Ishikawa (cell line): ENCODE measurements at regions not wholly inside any gene's neighbourhood (a gene's known extent, or its start where the extent isn't known, plus 50 kb on each side); places are given as distances from the start of the nearest gene placed in this dataset.

Experiments
- CEBPB ChIP-seq: IDR thresholded peaks from 2 replicates; pipeline ENCODE4 v1.6.1; 2012
- CREB1 ChIP-seq: IDR thresholded peaks from 2 replicates; pipeline ENCODE4 v1.6.1; 2012; ENCODE audit warnings: low read depth
- EGR1 ChIP-seq: IDR thresholded peaks from 2 replicates; pipeline ENCODE4 v1.6.1; 2012
- EP300 ChIP-seq: IDR thresholded peaks from 2 replicates; pipeline ENCODE4 v1.6.1; 2012; ENCODE audit warnings: borderline replicate concordance
- FOXM1 ChIP-seq: IDR thresholded peaks from 2 replicates; pipeline ENCODE4 v1.6.1; 2012; ENCODE audit warnings: low read depth, borderline replicate concordance
- NFIC ChIP-seq: IDR thresholded peaks from 2 replicates; pipeline ENCODE4 v1.6.1; 2012
- RAD21 ChIP-seq: IDR thresholded peaks from 2 replicates; pipeline ENCODE4 v1.6.1; 2012; ENCODE audit warnings: low read depth
- TAF1 ChIP-seq: IDR thresholded peaks from 2 replicates; pipeline ENCODE4 v1.6.1; 2012; ENCODE audit warnings: low read depth, mild to moderate bottlenecking
- TCF12 ChIP-seq: IDR thresholded peaks from 2 replicates; pipeline ENCODE4 v1.6.1; 2012; ENCODE audit warnings: low read depth
- TEAD4 ChIP-seq: IDR thresholded peaks from 2 replicates; pipeline ENCODE4 v1.6.1; 2012
- YY1 ChIP-seq: IDR thresholded peaks from 2 replicates; pipeline ENCODE4 v1.6.1; 2012; ENCODE audit warnings: low read depth
- ZBTB7A ChIP-seq: IDR thresholded peaks from 2 replicates; pipeline ENCODE4 v1.6.1; 2012; ENCODE audit warnings: low read depth
- TF ChIP-seq, protein P1 (sequence below): IDR thresholded peaks from 2 replicates; pipeline ENCODE4 v1.6.1; 2012
- TF ChIP-seq, protein P2 (sequence below): IDR thresholded peaks from 2 replicates; pipeline ENCODE4 v1.6.1; 2012; ENCODE audit warnings: low read depth, mild to moderate bottlenecking
- TF ChIP-seq, protein P3 (sequence below): IDR thresholded peaks from 2 replicates; pipeline ENCODE4 v1.6.1; 2012

DNA sequence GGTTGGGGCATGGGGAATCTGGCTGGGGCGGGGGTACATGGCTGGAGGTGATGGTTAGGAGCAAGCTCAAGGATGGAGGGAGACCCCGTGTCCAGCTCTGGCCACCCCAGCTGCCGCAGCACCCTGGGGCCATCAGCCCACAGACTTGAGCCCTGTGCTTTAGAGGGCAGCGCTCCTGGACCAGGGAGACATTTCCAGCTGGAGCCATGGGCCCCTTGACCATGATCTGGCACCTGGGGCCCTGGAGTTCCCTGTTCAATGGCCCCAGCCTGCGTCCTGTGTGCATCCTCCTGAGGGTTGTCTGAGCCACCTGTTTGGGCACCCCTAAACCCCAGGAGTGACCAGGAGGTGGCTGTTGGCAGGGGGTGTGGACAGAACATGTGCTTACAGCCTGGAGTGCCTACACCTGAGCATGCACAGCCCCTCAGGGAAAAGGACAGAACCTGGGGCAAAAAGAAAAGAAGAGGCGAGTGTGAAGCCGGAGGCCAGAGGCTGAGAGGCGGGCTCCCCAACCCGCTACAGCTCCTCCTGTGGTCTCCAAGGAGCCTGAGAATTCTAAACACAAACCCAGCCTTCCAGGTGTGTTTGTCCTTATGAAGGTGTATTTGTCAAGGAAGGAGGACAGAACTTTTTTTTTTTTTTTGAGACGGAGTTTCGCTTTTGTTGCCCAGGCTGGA lies 126.7 kb downstream of the C9orf50 start:
- no peak for TF ChIP-seq ZBTB7A

DNA sequence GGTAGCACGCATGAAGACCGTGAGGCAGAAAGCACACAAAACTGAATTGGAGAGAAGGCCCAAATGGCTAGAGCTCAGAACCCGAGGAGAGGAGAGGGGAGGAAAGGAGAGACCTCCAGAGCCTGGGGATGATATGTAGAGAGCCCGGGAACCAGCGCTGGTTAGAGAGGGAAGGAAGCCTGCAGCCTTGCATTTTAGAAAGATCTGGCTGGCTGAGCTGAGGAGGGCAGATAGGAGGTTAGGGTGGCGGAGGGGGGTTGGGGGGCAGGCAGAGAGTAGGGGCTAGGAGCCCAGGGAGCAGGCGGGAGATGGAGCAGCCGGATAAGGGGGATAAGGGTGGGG lies 127.2 kb downstream of the C9orf50 start:
- TF ChIP-seq ZBTB7A: 0 out of 2 replicates have a peak, but pooled peaks have one; percentile 5
- no peak for TF ChIP-seq RAD21

DNA sequence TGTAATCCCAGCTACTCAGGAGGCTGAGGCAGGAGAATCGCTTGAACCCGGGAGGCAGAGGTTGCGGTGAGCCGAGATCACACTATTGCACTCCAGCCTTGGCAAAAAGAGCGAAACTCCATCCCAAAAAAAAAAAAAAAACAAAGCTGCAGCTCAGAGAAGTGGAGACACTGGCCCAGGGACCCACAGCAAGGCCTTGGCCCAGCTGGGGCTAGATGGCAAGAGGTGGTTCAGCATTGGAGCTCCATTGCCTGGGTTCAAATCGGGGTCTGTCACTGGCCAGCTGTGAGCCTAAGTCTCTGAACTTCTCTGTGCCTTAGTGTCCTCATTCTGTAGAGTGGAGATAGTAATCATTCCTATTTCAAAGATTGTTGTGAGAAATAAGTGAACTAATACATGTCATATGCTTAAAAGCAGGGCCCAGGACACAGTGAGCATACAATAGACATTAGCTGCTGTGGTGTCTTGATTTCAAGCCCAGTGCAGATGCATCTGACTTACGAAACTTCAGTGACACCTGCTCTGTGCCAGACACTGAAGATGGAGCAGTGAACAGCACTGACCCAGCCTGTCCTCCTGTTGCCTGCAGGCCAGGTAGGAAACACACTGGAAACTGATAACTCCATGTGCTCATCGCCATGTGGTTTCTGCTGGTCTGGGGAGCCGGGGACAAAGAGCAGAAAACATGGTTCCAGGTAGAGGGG lies 127.7 kb downstream of the C9orf50 start:
- no peak for TF ChIP-seq TCF12
- no peak for TF ChIP-seq NFIC
- TF ChIP-seq FOXM1: no peak
- TF ChIP-seq CREB1: no peak
- TF ChIP-seq RAD21: no peak
- TF ChIP-seq, protein P1, sequence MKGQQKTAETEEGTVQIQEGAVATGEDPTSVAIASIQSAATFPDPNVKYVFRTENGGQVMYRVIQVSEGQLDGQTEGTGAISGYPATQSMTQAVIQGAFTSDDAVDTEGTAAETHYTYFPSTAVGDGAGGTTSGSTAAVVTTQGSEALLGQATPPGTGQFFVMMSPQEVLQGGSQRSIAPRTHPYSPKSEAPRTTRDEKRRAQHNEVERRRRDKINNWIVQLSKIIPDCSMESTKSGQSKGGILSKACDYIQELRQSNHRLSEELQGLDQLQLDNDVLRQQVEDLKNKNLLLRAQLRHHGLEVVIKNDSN: no peak
- TF ChIP-seq TEAD4: no peak
- TF ChIP-seq EGR1: no peak
- TF ChIP-seq CEBPB: no peak
- no peak for TF ChIP-seq ZBTB7A
- no peak for TF ChIP-seq YY1
- TF ChIP-seq, protein P2, sequence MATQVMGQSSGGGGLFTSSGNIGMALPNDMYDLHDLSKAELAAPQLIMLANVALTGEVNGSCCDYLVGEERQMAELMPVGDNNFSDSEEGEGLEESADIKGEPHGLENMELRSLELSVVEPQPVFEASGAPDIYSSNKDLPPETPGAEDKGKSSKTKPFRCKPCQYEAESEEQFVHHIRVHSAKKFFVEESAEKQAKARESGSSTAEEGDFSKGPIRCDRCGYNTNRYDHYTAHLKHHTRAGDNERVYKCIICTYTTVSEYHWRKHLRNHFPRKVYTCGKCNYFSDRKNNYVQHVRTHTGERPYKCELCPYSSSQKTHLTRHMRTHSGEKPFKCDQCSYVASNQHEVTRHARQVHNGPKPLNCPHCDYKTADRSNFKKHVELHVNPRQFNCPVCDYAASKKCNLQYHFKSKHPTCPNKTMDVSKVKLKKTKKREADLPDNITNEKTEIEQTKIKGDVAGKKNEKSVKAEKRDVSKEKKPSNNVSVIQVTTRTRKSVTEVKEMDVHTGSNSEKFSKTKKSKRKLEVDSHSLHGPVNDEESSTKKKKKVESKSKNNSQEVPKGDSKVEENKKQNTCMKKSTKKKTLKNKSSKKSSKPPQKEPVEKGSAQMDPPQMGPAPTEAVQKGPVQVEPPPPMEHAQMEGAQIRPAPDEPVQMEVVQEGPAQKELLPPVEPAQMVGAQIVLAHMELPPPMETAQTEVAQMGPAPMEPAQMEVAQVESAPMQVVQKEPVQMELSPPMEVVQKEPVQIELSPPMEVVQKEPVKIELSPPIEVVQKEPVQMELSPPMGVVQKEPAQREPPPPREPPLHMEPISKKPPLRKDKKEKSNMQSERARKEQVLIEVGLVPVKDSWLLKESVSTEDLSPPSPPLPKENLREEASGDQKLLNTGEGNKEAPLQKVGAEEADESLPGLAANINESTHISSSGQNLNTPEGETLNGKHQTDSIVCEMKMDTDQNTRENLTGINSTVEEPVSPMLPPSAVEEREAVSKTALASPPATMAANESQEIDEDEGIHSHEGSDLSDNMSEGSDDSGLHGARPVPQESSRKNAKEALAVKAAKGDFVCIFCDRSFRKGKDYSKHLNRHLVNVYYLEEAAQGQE: no peak
- TF ChIP-seq, protein P3, sequence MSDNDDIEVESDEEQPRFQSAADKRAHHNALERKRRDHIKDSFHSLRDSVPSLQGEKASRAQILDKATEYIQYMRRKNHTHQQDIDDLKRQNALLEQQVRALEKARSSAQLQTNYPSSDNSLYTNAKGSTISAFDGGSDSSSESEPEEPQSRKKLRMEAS: no peak
- TF ChIP-seq TAF1: no peak

DNA sequence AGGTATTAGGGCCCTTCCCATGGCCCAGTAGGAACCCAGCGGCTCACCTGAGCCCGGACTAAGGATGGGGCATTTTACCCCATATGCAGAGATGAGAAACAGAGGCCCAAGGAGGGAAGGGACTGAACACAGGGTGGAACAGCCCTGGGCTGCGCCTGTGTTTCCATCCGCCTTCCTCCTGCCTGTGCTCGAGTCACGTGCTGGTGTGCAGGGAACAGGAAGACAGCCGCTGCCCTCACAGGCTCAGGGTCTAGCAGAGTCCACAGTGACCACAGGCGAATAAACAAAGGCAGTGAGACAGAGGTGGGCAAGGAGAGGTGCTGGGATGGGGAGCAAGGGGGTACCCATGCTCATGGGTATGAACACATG lies 129.4 kb downstream of the C9orf50 start:
- TF ChIP-seq EP300 (no peak), FOXM1 (no peak), YY1 (no peak), RAD21 (no peak), ZBTB7A (no peak), TAF1 (no peak), NFIC (no peak), CREB1 (no peak)
- TF ChIP-seq, protein P1: no peak

DNA sequence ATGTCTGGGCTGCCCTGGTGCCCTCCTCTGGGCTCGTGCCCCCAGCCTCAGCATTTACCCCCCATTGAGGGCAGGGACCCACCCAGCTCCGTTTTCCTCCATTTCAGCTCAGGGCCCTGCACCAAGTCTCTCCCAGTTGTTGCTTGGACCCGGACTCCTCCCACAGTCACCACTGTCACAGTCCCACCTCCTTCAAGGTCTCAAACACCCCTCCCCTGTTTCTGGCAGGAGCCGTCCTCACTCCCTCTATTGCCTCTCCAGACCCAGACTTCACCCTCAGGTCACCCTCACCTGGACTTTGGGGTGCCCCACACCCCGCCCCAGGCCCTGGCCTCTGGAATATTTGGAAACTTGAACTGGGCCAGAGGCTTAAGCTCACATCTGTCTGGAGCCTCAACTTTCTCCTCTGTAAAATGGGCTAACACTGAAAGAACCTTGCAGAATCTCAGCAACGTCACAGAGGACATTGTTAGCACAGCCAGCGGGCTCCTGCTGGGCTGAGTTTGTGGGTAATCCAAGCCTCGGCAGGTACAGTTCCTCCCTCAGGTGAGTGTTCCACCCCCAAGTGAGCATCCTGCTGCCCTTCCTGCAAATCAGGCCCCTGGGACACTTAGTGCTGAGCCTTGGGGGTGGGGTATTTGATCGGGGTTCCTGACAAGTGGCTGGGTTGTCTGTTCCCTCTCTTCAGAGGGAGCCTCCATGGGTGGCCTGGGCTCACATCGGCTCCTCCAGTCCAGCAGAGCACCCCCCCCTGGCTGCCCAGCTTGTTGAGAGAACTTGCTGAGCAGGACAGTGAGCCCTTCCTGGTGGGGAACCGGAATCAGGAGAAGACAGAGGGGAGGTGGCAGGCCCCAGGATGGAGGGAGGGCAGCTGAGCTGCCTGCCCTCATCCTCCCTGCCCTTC lies 130.1 kb downstream of the C9orf50 start:
- TF ChIP-seq TCF12: peak; percentile 23; the same call in 1 of the 2 replicates
- TF ChIP-seq, protein P3: 0 out of 2 replicates have a peak, but pooled peaks have one; percentile 12
- TF ChIP-seq RAD21: no peak
- peak; percentile 52; the same call in 1 of the 2 replicates for TF ChIP-seq EP300
- no peak for TF ChIP-seq NFIC

DNA sequence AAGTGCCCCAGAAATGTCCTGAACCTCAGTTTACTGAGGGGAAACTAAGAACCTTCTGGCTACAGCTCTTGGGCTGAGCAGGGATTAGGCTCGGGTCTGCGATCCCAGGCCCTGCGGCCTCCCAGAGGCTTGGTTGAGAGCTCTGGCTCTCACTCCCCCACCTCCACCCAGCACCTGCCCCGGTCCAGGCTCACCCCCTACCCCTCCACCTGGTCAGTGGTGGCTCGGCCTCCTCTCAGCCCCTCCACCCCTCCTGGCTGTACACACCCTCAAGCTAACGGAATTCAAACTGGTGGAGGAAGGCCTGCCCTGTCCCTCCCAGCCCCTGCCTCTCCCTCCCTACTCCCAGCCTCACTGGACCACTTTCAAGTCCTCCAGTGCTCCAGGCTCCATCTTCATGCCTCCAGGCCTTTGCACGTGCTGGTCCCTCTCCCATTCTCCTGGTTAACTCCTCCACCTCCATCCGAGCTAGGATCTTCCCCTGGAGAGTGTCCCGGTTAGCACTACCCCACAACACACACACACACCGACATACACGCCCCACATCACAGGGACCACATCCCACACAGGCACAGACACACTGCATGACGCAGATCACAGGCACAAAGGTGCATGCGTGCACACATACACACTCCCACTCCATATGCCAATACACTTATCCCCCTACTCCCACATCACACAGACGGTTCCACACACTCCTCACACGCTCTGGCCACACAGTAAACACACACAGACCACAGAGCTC lies 130.9 kb downstream of the C9orf50 start:
- no peak for TF ChIP-seq CREB1
- no peak for TF ChIP-seq NFIC
- TF ChIP-seq TAF1: no peak
- TF ChIP-seq, protein P1: no peak
- no peak for TF ChIP-seq FOXM1
